ENCODE measurements at regions not wholly inside any gene's neighbourhood (a gene's known extent, or its start where the extent isn't known, plus 50 kb on each side); places are given as distances from the start of the nearest gene placed in this dataset.
A peak's percentile ranks its signal among the peaks of the same experiment; 100 is the strongest.
"Not testable (repeated sequence)": the region's sequence is repeated elsewhere in the genome, so short reads cannot be mapped to it uniquely, and the experiment has no call there.

DNA sequence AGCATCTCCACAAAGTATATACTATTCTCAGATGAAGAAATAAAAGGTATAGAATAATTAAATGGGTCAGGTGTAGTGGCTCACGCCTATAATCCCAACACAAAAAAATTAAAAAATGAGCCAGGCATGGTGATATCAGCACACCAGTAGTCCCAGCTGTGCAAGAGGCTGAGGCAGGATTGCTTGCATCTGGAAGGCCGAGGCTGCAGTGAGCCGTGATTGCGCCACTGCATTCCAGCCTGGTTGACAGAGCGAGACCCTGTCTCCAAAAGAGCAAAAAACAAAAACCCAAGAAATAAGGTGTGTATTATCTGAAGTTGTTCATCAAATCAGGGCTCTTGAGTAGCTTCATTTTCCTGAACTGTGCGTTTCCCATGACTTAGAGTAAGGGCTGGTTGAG, 83.2 kb upstream of the MYO10 start:
- no peak overlapping the region for H3K4me3 ChIP-seq (ENCODE audit: low read length)
- H3K9me3 ChIP-seq (ENCODE audit: low read length) = no peaks in the 10 kb centered on the region
- no peaks in the 10 kb centered on the region for H3K4me1 ChIP-seq (ENCODE audit: insufficient read depth, low read length)
- H3K27me3 ChIP-seq (ENCODE audit: insufficient read depth, low read length) = no peaks in the 10 kb centered on the region
- no peaks in the 10 kb centered on the region for H3K36me3 ChIP-seq (ENCODE audit: insufficient read depth, low read length)
- H2AFZ ChIP-seq (ENCODE audit: low read depth, low read length) = no peak overlapping the region

DNA sequence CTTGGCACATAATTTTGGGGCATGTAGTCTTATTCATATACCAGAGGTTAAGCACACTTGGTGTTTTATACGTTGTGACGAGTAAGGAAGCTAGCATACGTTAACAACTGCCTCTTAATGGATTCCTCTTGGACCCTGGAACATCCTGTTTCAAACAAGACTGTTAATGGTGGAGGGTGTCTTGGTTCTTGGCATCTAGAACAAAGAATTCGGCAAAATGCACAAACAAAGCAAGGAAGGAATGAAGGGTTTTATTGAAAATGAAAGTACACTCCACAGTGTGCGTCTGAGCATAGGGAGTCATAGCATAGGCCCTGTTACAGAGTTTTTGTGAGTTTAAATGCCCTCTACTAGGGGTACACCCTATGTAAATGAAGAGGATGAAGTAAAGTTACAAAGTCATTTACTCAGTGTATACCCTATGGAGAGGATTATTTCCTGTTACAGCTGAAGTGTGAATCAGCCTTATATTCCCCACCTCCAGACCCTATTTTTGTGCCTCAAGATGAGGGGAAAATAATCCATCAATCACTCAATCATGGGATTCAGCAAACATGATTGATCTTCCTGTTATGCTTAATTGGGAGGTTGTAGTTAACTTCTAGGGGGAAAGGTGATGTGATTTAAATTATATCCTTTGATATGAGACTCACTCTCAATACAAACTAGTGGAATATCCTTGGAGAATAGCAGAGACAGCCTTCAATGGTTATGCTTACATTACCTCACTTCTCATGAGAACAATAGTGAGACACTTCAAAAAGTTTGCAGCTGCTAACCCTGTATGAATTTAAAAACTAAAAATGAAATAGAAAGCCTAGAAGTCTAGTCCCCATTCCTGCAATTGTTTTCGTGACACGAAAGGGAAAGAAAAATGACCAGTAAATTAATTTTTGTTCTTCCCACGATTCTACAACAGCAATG, 84.9 kb upstream of the MYO10 start:
- H3K27me3 ChIP-seq (ENCODE audit: insufficient read depth, low read length) = no peaks in the 10 kb centered on the region
- H3K36me3 ChIP-seq (ENCODE audit: insufficient read depth, low read length) = no peaks in the 10 kb centered on the region
- no peaks in the 10 kb centered on the region for H3K9me3 ChIP-seq (ENCODE audit: low read length)
- H2AFZ ChIP-seq (ENCODE audit: low read depth, low read length) = no peak overlapping the region
- no peak overlapping the region for H3K4me3 ChIP-seq (ENCODE audit: low read length)
- H3K4me1 ChIP-seq (ENCODE audit: insufficient read depth, low read length) = no peaks in the 10 kb centered on the region

DNA sequence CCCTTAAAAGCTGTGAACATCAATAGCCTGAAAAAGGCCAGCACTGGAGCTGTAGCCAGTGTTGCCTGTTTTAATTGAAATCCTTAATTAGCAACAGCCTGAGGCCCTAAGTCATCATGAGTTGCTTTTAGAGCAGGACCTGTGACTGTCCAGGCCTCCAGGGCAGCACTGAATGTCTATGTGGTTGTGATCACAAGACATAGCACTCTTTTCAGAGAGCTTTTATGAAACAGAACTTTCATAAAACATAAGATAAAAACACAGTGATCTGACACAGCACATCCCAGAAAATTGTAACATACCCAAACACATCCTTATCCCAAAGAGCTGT, 85.5 kb upstream of the MYO10 start:
- Histone ChIP-seq H3K9me3 (ENCODE audit: low read length) (no peaks in the 10 kb centered on the region), H2AFZ (ENCODE audit: low read depth, low read length) (no peak overlapping the region), H3K4me3 (ENCODE audit: low read length) (no peak overlapping the region), H3K4me1 (ENCODE audit: insufficient read depth, low read length) (no peaks in the 10 kb centered on the region), H3K27me3 (ENCODE audit: insufficient read depth, low read length) (no peaks in the 10 kb centered on the region), H3K36me3 (ENCODE audit: insufficient read depth, low read length) (no peaks in the 10 kb centered on the region)

GRCh38 chr5:17022296-17022695, 86.2 kb upstream of the MYO10 start:
- Histone ChIP-seq H3K4me1 (ENCODE audit: insufficient read depth, low read length) (no peaks in the 10 kb centered on the region), H3K9me3 (ENCODE audit: low read length) (no peaks in the 10 kb centered on the region), H3K36me3 (ENCODE audit: insufficient read depth, low read length) (no peaks in the 10 kb centered on the region), H3K4me3 (ENCODE audit: low read length) (no peak overlapping the region), H2AFZ (ENCODE audit: low read depth, low read length) (no peak overlapping the region), H3K27me3 (ENCODE audit: insufficient read depth, low read length) (no peaks in the 10 kb centered on the region)

DNA sequence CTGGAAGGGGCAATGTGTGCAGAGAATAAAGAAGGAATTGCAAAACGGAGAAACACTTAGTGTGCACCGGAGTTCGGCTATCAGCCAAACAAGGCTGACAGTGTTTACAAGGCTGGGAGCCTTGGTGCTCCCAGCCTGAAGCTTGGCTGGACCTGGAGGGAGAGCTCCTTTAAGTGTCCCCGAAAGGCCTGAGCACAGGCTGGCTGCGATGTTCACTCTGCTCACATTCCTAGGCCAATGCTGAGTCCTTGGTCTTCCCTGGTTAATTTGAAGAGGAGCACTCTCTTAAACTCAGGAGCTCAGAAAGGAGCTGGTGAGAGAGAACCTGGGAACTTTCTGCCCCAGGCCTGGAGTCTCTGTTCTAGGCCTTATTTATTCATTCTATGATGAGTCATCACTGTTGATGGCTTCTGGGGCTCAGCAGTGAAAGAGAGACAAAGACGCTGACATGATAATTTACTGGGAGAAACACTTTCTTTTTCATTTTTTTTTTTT, 88.6 kb upstream of the MYO10 start:
- H3K4me3 ChIP-seq (ENCODE audit: low read length) = no peak overlapping the region
- H3K36me3 ChIP-seq (ENCODE audit: insufficient read depth, low read length) = no peaks in the 10 kb centered on the region
- H3K27me3 ChIP-seq (ENCODE audit: insufficient read depth, low read length) = no peaks in the 10 kb centered on the region
- no peaks in the 10 kb centered on the region for H3K4me1 ChIP-seq (ENCODE audit: insufficient read depth, low read length)
- no peaks in the 10 kb centered on the region for H3K9me3 ChIP-seq (ENCODE audit: low read length)
- H2AFZ ChIP-seq (ENCODE audit: low read depth, low read length) = peak overlapping the region; percentile 46

DNA sequence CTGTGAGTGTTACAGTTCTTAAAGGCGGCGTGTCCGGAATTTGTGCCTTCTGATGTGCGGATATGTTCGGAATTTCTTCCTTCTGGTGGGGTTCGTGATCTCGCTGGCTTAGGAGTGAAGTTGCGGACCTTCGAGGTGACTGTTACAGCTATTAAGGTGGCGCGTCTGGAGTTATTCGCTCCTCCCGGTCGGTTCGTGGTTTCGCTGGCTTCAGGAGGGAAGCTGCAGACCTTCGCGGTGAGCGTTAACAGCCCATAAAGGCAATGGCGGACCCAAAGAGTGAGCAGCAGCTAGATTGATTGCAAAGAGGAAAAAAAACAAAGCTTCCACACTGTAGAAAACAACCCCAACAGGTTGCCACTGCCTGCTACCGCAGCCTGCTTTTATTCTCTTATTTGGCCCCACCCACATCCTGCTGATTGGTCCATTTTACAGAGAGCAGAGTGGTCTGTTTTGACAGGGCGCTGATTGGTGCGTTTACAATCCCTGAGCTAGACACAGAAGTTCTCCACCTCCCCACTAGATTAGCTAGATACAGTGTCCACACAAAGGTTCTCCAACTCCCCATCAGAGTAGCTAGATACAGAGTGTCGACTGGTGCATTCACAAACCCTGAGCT, 95.7 kb upstream of the MYO10 start:
- not testable (repeated sequence) for H3K36me3 ChIP-seq (ENCODE audit: insufficient read depth, low read length); H2AFZ ChIP-seq (ENCODE audit: low read depth, low read length); H3K4me3 ChIP-seq (ENCODE audit: low read length); H3K27me3 ChIP-seq (ENCODE audit: insufficient read depth, low read length); H3K9me3 ChIP-seq (ENCODE audit: low read length); H3K4me1 ChIP-seq (ENCODE audit: insufficient read depth, low read length)

- H2AFZ ChIP-seq (ENCODE audit: low read depth, low read length); H3K9me3 ChIP-seq (ENCODE audit: low read length); H3K4me1 ChIP-seq (ENCODE audit: insufficient read depth, low read length); H3K27me3 ChIP-seq (ENCODE audit: insufficient read depth, low read length); H3K4me3 ChIP-seq (ENCODE audit: low read length); H3K36me3 ChIP-seq (ENCODE audit: insufficient read depth, low read length): not testable (repeated sequence)
Observed at GRCh38 chr5:17032314-17032985, 96.4 kb upstream of the MYO10 start.

GRCh38 chr5:17034992-17035391, 98.9 kb upstream of the MYO10 start:
- H3K9me3 ChIP-seq (ENCODE audit: low read length); H3K27me3 ChIP-seq (ENCODE audit: insufficient read depth, low read length); H2AFZ ChIP-seq (ENCODE audit: low read depth, low read length); H3K36me3 ChIP-seq (ENCODE audit: insufficient read depth, low read length); H3K4me1 ChIP-seq (ENCODE audit: insufficient read depth, low read length); H3K4me3 ChIP-seq (ENCODE audit: low read length): not testable (repeated sequence)

DNA sequence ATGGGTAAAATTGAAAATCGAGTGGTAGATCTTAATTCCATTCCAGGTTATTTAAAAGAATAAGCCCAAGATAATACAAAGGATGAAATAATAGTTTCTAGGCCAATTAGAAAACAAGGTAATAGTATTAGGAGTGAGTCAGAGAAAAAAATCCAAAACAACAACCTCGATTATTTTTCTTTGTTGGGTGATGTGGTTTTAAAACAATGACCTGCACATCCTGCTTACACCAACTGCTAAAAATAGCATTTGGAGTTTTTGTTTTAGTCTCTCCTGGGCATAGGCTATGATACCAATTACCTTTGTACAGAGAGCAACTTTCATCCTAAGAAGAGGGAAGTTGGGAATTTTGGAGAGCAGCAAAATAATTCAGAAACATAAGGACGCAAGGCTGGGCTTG, 101.7 kb upstream of the MYO10 start:
- Histone ChIP-seq H3K9me3 (ENCODE audit: low read length) (no peaks in the 10 kb centered on the region), H2AFZ (ENCODE audit: low read depth, low read length) (no peak overlapping the region), H3K4me1 (ENCODE audit: insufficient read depth, low read length) (no peaks in the 10 kb centered on the region), H3K4me3 (ENCODE audit: low read length) (no peak overlapping the region), H3K27me3 (ENCODE audit: insufficient read depth, low read length) (no peaks in the 10 kb centered on the region), H3K36me3 (ENCODE audit: insufficient read depth, low read length) (no peaks in the 10 kb centered on the region)

DNA sequence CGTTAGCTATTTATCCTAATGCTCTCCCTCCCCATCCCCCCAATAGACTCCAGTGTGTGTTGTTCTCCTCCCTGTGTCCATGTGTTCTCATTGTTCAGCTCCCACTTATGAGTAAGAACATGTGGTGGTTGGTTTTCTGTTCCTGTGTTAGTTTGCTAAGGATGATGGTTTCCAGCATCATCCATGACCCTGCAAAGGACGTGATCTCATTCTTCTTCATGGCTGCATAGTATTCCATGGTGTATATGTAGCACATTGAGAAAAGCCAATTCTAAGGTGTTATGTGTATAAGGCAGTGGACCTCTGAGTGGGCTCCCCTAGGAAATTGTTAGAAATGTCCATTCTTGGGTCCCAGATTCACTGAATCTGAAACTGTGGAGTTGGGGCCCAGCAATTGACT, 103.1 kb upstream of the MYO10 start:
- Histone ChIP-seq H2AFZ (ENCODE audit: low read depth, low read length) (no peak overlapping the region), H3K27me3 (ENCODE audit: insufficient read depth, low read length) (no peaks in the 10 kb centered on the region), H3K4me1 (ENCODE audit: insufficient read depth, low read length) (no peaks in the 10 kb centered on the region), H3K36me3 (ENCODE audit: insufficient read depth, low read length) (no peaks in the 10 kb centered on the region), H3K9me3 (ENCODE audit: low read length) (no peaks in the 10 kb centered on the region), H3K4me3 (ENCODE audit: low read length) (no peak overlapping the region)

GRCh38 chr5:17042041-17042440, 106.0 kb upstream of the MYO10 start:
- Histone ChIP-seq H2AFZ (ENCODE audit: low read depth, low read length) (no peak overlapping the region), H3K4me3 (ENCODE audit: low read length) (no peak overlapping the region), H3K4me1 (ENCODE audit: insufficient read depth, low read length) (no peaks in the 10 kb centered on the region), H3K36me3 (ENCODE audit: insufficient read depth, low read length) (no peaks in the 10 kb centered on the region), H3K9me3 (ENCODE audit: low read length) (no peaks in the 10 kb centered on the region), H3K27me3 (ENCODE audit: insufficient read depth, low read length) (no peaks in the 10 kb centered on the region)

GRCh38 chr5:17046320-17046719, 110.2 kb upstream of the MYO10 start:
- Histone ChIP-seq H3K9me3 (ENCODE audit: low read length) (no peaks in the 10 kb centered on the region), H2AFZ (ENCODE audit: low read depth, low read length) (no peak overlapping the region), H3K4me3 (ENCODE audit: low read length) (no peak overlapping the region), H3K27me3 (ENCODE audit: insufficient read depth, low read length) (no peaks in the 10 kb centered on the region), H3K4me1 (ENCODE audit: insufficient read depth, low read length) (no peaks in the 10 kb centered on the region), H3K36me3 (ENCODE audit: insufficient read depth, low read length) (no peaks in the 10 kb centered on the region)

- H3K4me1 ChIP-seq (ENCODE audit: insufficient read depth, low read length) = no peaks in the 10 kb centered on the region
- H3K4me3 ChIP-seq (ENCODE audit: low read length) = no peak overlapping the region
- no peaks in the 10 kb centered on the region for H3K9me3 ChIP-seq (ENCODE audit: low read length)
- H3K27me3 ChIP-seq (ENCODE audit: insufficient read depth, low read length) = no peaks in the 10 kb centered on the region
- H3K36me3 ChIP-seq (ENCODE audit: insufficient read depth, low read length) = no peaks in the 10 kb centered on the region
- no peak overlapping the region for H2AFZ ChIP-seq (ENCODE audit: low read depth, low read length)
Observed at GRCh38 chr5:17050236-17050635, 114.1 kb upstream of the MYO10 start.

Data from neuron (in vitro differentiated cells).